GM12878 (cell line): ENCODE measurements at regions not wholly inside any gene's neighbourhood (a gene's known extent, or its start where the extent isn't known, plus 50 kb on each side); places are given as distances from the start of the nearest gene placed in this dataset.

Source experiments
- ATAC-seq: fragments of 200-7000 bp; cut with Tn5 transposase; 3 replicates; pipeline ENCODE4 v1.9.1; 2020; ENCODE audit warnings: mild to moderate bottlenecking, moderate library complexity
- BruUV-seq: library from RNA; stranded (reverse); fragments of 400-500 nt; replicated peaks from 2 replicates; lab custom pipeline; 2021; lab: Mats Ljungman, UMichigan
- CTCF ChIA-PET: fragments of 300-600 bp; sonication (Branson Sonifier 250); formaldehyde crosslinking; extraction: SDS; loops from one replicate; lab custom pipeline; 2021; ENCODE audit warnings: inconsistent platforms; lab: Yijun Ruan, JAX
- POLR2A ChIA-PET: fragments of 350-600 bp; formaldehyde crosslinking; extraction: SDS; loops from one replicate; lab custom pipeline; 2021; ENCODE audit warnings: inconsistent platforms; lab: Charles Lee
- RAD21 ChIA-PET: fragments of 300-600 bp; sonication (Branson Sonifier 250); formaldehyde crosslinking; loops from one replicate; lab custom pipeline; 2023; ENCODE audit warnings: antibody characterized with exemption; ENCODE audit not compliant: unreplicated experiment; lab: Charles Lee
- SMC1A ChIA-PET: fragments of 300-600 bp; sonication (Branson Sonifier 250); formaldehyde crosslinking; loops from one replicate; lab custom pipeline; 2023; ENCODE audit not compliant: unreplicated experiment, uncharacterized antibody; lab: Charles Lee
- DNase-seq: peaks from one replicate; pipeline ENCODE4 v3.0.0-alpha.2; 2011; ENCODE audit warnings: low read depth, low spot score
- FAIRE-seq: peaks from 3 replicates; lab custom pipeline; 2011; peaks lifted over from hg19 to GRCh38; lab: Jason Lieb, UNC
- H2AFZ ChIP-seq: 2 replicates; pipeline ENCODE4 v1.6.0; 2011; ENCODE audit warnings: low read depth, low read length, control low read depth; ENCODE audit not compliant: control insufficient read depth
- H3K27ac ChIP-seq: 2 replicates; pipeline ENCODE4 v1.5.1; 2011; ENCODE audit warnings: control low read depth; ENCODE audit not compliant: control insufficient read depth, insufficient read depth
- H3K27me3 ChIP-seq, 2 experiments: replicated peaks in 1 of 2; 2 replicates each; pipeline versions ENCODE4 v1.6.0 to v1.6.1; 2011; ENCODE audit warnings: low read length in 1 of 2; ENCODE audit not compliant: control insufficient read depth in 2 of 2, insufficient read depth in 2 of 2
- H3K36me3 ChIP-seq, 2 experiments: 2 replicates each; pipeline ENCODE4 v1.5.1; 2011; ENCODE audit warnings: low read length in 1 of 2; ENCODE audit not compliant: control insufficient read depth in 2 of 2, insufficient read depth in 2 of 2
- H3K4me1 ChIP-seq: 2 replicates; pipeline ENCODE4 v1.6.1; 2011; ENCODE audit warnings: mild to moderate bottlenecking, low read length, moderate library complexity, mixed read lengths; ENCODE audit not compliant: control insufficient read depth, insufficient read depth
- H3K4me2 ChIP-seq: 2 replicates; pipeline ENCODE4 v1.6.0; 2011; ENCODE audit warnings: control low read depth; ENCODE audit not compliant: control insufficient read depth, insufficient read depth
- H3K4me3 ChIP-seq: fragments of 200-600 bp; sonication (generic); 2 replicates; pipeline ENCODE4 v1.5.1; 2016
- H3K79me2 ChIP-seq: 2 replicates; pipeline ENCODE4 v1.6.0; 2011; ENCODE audit warnings: low read length; ENCODE audit not compliant: control insufficient read depth, insufficient read depth
- H3K9ac ChIP-seq: 2 replicates; pipeline ENCODE4 v1.8.0; 2011; ENCODE audit warnings: low read length, control low read depth, mixed read lengths; ENCODE audit not compliant: control insufficient read depth, insufficient read depth
- H3K9me3 ChIP-seq: replicated peaks from 3 replicates; pipeline ENCODE4 v1.5.1; 2011; ENCODE audit warnings: mild to moderate bottlenecking, low read length; ENCODE audit not compliant: control insufficient read depth, insufficient read depth
- H4K20me1 ChIP-seq: 2 replicates; pipeline ENCODE4 v1.6.0; 2011; ENCODE audit not compliant: control insufficient read depth, insufficient read depth
- BMI1 ChIP-seq: fragments of 450-650 bp; IDR thresholded peaks from 2 replicates; pipeline ENCODE4 v1.6.1; 2016; ENCODE audit warnings: mild to moderate bottlenecking, moderate library complexity, borderline replicate concordance
- KLF5 ChIP-seq: fragments of 450-650 bp; IDR thresholded peaks from 2 replicates; pipeline ENCODE4 v1.6.1; 2014; ENCODE audit warnings: mild to moderate bottlenecking; ENCODE audit not compliant: partially characterized antibody
- NFYA ChIP-seq: IDR thresholded peaks from 2 replicates; pipeline ENCODE4 v1.6.1; 2011; ENCODE audit warnings: low read depth, mild to moderate bottlenecking, low read length, improper control_type of control experiment, borderline replicate concordance
- NR2F1 ChIP-seq: fragments of 450-650 bp; conservative IDR thresholded peaks from 2 replicates; pipeline ENCODE4 v1.6.1; 2017; ENCODE audit warnings: mild to moderate bottlenecking
- NRF1 ChIP-seq: conservative IDR thresholded peaks from 2 replicates; pipeline ENCODE4 v1.6.1; 2011; ENCODE audit warnings: mild to moderate bottlenecking, low read depth, low read length, improper control_type of control experiment
- PAX8 ChIP-seq: fragments of 450-650 bp; IDR thresholded peaks from 2 replicates; pipeline ENCODE4 v1.6.1; 2017; ENCODE audit warnings: mild to moderate bottlenecking, moderate library complexity
- PML ChIP-seq: IDR thresholded peaks from 2 replicates; pipeline ENCODE4 v1.6.1; 2012; ENCODE audit warnings: low read length, inconsistent platforms
- SIX5 ChIP-seq: IDR thresholded peaks from 2 replicates; pipeline ENCODE4 v1.6.1; 2011; ENCODE audit warnings: mild to moderate bottlenecking, low read depth, low read length, moderate library complexity; ENCODE audit not compliant: severe bottlenecking
- STAT1 ChIP-seq: fragments of 450-650 bp; conservative IDR thresholded peaks from 2 replicates; pipeline ENCODE4 v1.6.1; 2014; ENCODE audit warnings: antibody characterized with exemption, mild to moderate bottlenecking
- TCF3 ChIP-seq: IDR thresholded peaks from 2 replicates; pipeline ENCODE4 v1.6.1; 2012; ENCODE audit warnings: low read depth, mild to moderate bottlenecking, low read length, borderline replicate concordance; ENCODE audit not compliant: insufficient read depth
- ZNF24 ChIP-seq: fragments of 450-650 bp; IDR thresholded peaks from 2 replicates; pipeline ENCODE4 v1.6.1; 2017; ENCODE audit warnings: antibody characterized with exemption, mild to moderate bottlenecking
- WGBS: methylation state at CpG from one replicate; pipeline ENCODE4 v1.1.6; 2016; ENCODE audit warnings: low lambda C conversion rate; ENCODE audit not compliant: insufficient replicate concordance, insufficient coverage; ENCODE audit errors: missing lambda C conversion rate; 5-methylcytosine and 5-hydroxymethylcytosine counted together
- in situ Hi-C: fragments of 300-500 bp; cut with MboI; formaldehyde crosslinking; loops from 9 replicates; pipeline ENCODE4 v1.14.3; 2018; ENCODE audit warnings: mixed read lengths
- intact Hi-C: fragments of 100-400 bp; cut with micrococcal nuclease; formaldehyde crosslinking; loops from one replicate; pipeline ENCODE4 v1.14.2; 2022; ENCODE audit not compliant: unreplicated experiment

GRCh38 chr3:63128380-63128779, 149.7 kb upstream of the SYNPR start (continued):
- TF ChIP-seq ZNF24 (no peak), NRF1 (no peak), KLF5 (no peak), PAX8 (no peak), BMI1 (no peak), NFYA (no peak)

- no peak overlapping the region for H2AFZ ChIP-seq
- SMC1A ChIA-PET: no interaction called here
- no peak for TF ChIP-seq PML
- no peak for TF ChIP-seq NR2F1
- TF ChIP-seq SIX5: no peak
- no peak for TF ChIP-seq TCF3
- no peak for TF ChIP-seq STAT1
- no peak overlapping the region for H3K9ac ChIP-seq
- H3K27ac ChIP-seq: no peak overlapping the region
- H3K9me3 ChIP-seq: no peaks in the 10 kb centered on the region
- no peaks in the 10 kb centered on the region for H3K4me1 ChIP-seq
- 17% methylated on average over 3 of the region's 3 CpGs for WGBS
- DNase-seq (no peak), FAIRE-seq (no peak), ATAC-seq (no peak)
- H3K79me2 ChIP-seq: no peaks in the 10 kb centered on the region
- H3K4me2 ChIP-seq: no peak overlapping the region
- POLR2A ChIA-PET: no interaction called here
- BruUV-seq: no TSS peak
- no peak overlapping the region for H3K4me3 ChIP-seq
- H3K36me3 ChIP-seq: no peaks in the 10 kb centered on the region
- H3K27me3 ChIP-seq: no peaks in the 10 kb centered on the region
- RAD21 ChIA-PET: no interaction called here
- in situ Hi-C loops: no loop called here
- CTCF ChIA-PET: no interaction called here
- no peaks in the 10 kb centered on the region for H4K20me1 ChIP-seq
- intact Hi-C loops: no loop called here
Observed at GRCh38 chr3:63130625-63131024, 147.5 kb upstream of the SYNPR start.
